Heart left ventricle (tissue), 13 donors: ENCODE measurements at regions not wholly inside any gene's neighbourhood (a gene's known extent, or its start where the extent isn't known, plus 50 kb on each side); places are given as distances from the start of the nearest gene placed in this dataset.

Experiments
- POLR2A ChIP-seq, 2 donors: fragments of 450-650 bp; IDR thresholded peaks; one replicate each; pipeline ENCODE4 v1.6.1; 2017; ENCODE audit warnings: antibody characterized with exemption in 2 of 2, mild to moderate bottlenecking in 2 of 2, moderate library complexity in 2 of 2
- TF ChIP-seq, protein P1 (sequence below), 12 donors: fragments of 200-600 bp; sonication (generic) in 4 of 12; IDR thresholded peaks; one replicate each; pipeline versions ENCODE4 v1.5.0 to v1.8.0; 2018 to 2022; ENCODE audit warnings: antibody characterized with exemption in 12 of 12, mild to moderate bottlenecking in 5 of 12
- donor health status: ischemic (EF 13 %, LVEDD 7.1; RV severe dilation, severe dysfunction).
- donor health status: DM: no; HTN: yes; CAD: no.
- donor health status: DM: no; HTN: no; CAD: no.
- donor health status: ischemic (EF 25% LVEDD 6.9; RV normal size, moderate dysfunction).
- donor health status: ischemic (EF 25% LVEDD 5.7; RV mildly dilated, moderate dysfunction).
- donor health status: ischemic (EF 35%, LVEDD 5.7; RV mildly dilated, moderate dysfunction).
- donor health status: nonischemic (EF 11% LVEDD 7.7; RV severe dilation, severe dysfunction).
- donor health status: DM: yes; HTN: yes; CAD: no.
- donor health status: PGD.
- donor health status: ischemic (EF 29% LVEDD 5.4; RV normal size, mild dysfunction).
- donor health status: nonischemic (EF 23%, LVEDD 6.1; RV moderate dilation, normal function).

DNA sequence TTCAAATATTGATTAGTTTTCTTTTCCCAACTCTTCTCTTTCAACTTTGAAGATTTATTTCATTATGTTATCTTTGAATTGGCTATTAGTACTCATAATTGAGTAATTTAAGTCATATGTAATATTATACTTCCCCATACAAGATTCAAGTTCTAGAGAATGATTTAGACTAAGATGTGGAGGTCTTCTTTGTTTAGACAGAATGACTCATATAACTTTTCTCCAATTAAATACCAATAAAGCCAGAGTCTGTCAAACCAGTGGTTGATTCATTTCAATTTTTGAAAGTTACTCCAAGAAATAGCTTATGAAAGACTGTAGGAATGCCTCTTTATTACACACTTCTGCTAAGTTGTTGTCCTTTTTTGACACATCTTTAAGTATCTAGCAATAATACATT is 115.8 kb upstream of the SLC35F3 start:
- TF ChIP-seq, protein P1, sequence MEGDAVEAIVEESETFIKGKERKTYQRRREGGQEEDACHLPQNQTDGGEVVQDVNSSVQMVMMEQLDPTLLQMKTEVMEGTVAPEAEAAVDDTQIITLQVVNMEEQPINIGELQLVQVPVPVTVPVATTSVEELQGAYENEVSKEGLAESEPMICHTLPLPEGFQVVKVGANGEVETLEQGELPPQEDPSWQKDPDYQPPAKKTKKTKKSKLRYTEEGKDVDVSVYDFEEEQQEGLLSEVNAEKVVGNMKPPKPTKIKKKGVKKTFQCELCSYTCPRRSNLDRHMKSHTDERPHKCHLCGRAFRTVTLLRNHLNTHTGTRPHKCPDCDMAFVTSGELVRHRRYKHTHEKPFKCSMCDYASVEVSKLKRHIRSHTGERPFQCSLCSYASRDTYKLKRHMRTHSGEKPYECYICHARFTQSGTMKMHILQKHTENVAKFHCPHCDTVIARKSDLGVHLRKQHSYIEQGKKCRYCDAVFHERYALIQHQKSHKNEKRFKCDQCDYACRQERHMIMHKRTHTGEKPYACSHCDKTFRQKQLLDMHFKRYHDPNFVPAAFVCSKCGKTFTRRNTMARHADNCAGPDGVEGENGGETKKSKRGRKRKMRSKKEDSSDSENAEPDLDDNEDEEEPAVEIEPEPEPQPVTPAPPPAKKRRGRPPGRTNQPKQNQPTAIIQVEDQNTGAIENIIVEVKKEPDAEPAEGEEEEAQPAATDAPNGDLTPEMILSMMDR (IDR thresholded peaks at IDR 0.05) = no peak
- TF ChIP-seq POLR2A (IDR thresholded peaks at IDR 0.05) = no peak
